ENCODE measurements at regions not wholly inside any gene's neighbourhood (a gene's known extent, or its start where the extent isn't known, plus 50 kb on each side); places are given as distances from the start of the nearest gene placed in this dataset.

DNA sequence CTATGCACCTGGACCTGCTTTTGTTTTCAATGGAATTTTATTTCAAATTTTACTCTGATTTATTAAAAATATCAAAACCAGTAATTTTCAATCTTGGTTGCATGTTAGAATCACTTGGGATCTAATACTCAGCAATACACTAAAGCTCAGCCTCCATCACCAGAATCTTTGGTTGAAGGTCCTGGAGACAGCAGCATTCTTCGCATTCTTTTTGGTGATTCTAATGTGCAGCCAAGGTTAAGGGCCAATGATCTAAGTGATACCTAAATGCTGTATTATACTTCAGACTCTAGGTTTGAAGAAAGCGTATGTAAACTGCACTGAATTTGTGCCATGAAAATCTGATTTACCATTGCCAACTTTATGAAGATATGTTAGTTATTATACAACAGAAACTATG lies 493.1 kb downstream of the XIRP2 start:
- TF ChIP-seq POLR2A (IDR thresholded peaks at IDR 0.05), result no peak
- TF ChIP-seq, protein P1, sequence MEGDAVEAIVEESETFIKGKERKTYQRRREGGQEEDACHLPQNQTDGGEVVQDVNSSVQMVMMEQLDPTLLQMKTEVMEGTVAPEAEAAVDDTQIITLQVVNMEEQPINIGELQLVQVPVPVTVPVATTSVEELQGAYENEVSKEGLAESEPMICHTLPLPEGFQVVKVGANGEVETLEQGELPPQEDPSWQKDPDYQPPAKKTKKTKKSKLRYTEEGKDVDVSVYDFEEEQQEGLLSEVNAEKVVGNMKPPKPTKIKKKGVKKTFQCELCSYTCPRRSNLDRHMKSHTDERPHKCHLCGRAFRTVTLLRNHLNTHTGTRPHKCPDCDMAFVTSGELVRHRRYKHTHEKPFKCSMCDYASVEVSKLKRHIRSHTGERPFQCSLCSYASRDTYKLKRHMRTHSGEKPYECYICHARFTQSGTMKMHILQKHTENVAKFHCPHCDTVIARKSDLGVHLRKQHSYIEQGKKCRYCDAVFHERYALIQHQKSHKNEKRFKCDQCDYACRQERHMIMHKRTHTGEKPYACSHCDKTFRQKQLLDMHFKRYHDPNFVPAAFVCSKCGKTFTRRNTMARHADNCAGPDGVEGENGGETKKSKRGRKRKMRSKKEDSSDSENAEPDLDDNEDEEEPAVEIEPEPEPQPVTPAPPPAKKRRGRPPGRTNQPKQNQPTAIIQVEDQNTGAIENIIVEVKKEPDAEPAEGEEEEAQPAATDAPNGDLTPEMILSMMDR (IDR thresholded peaks at IDR 0.05), result no peak
- intact Hi-C loops (cut with DNase I; ENCODE audit: low total_unique reads), result no loop called here
- 84 to 85% methylated on average over 2 of the region's 2 CpGs for WGBS, 2 donors

GRCh38 chr2:167380555-167380954 lies 492.3 kb downstream of the XIRP2 start:
- WGBS, 2 donors, result 64 to 67% methylated on average over 4 of the region's 4 CpGs

More for the DNA sequence above, 493.1 kb downstream of the XIRP2 start:
- no peak for DNase-seq (ENCODE audit: low spot score in 2 of 2)
- no peak overlapping the region for H3K4me3 ChIP-seq (ENCODE audit: low read depth, poor library complexity, severe bottlenecking)

GRCh38 chr2:167380094-167380493 lies 491.8 kb downstream of the XIRP2 start:
- H3K4me3 ChIP-seq (ENCODE audit: low read depth, poor library complexity, severe bottlenecking), result no peak overlapping the region
- WGBS, 2 donors, result 64 to 83% methylated on average over 1 to 2 of the region's 2 CpGs
- no peak for TF ChIP-seq POLR2A (IDR thresholded peaks at IDR 0.05)
- TF ChIP-seq, protein P1 (IDR thresholded peaks at IDR 0.05), result no peak
- intact Hi-C loops (cut with DNase I; ENCODE audit: low total_unique reads), result no loop called here
- no peak for DNase-seq (ENCODE audit: low spot score in 2 of 2)

More at GRCh38 chr2:167380555-167380954, 492.3 kb downstream of the XIRP2 start:
- intact Hi-C loops (cut with DNase I; ENCODE audit: low total_unique reads), result no loop called here
- H3K4me3 ChIP-seq (ENCODE audit: low read depth, poor library complexity, severe bottlenecking), result no peak overlapping the region
- TF ChIP-seq POLR2A (IDR thresholded peaks at IDR 0.05), result no peak
- TF ChIP-seq, protein P1 (IDR thresholded peaks at IDR 0.05), result no peak
- DNase-seq (ENCODE audit: low spot score in 2 of 2), result no peak

- H3K4me3 ChIP-seq (ENCODE audit: low read depth, poor library complexity, severe bottlenecking), result no peak overlapping the region
- intact Hi-C loops (cut with DNase I; ENCODE audit: low total_unique reads), result no loop called here
- DNase-seq (ENCODE audit: low spot score in 2 of 2), result no peak
- WGBS, 2 donors, result 60 to 65% methylated on average over 1 of the region's 1 CpG
- no peak for TF ChIP-seq POLR2A (IDR thresholded peaks at IDR 0.05)
- TF ChIP-seq, protein P1 (IDR thresholded peaks at IDR 0.05), result no peak
Observed at GRCh38 chr2:167369083-167369482, 480.8 kb downstream of the XIRP2 start.

DNA sequence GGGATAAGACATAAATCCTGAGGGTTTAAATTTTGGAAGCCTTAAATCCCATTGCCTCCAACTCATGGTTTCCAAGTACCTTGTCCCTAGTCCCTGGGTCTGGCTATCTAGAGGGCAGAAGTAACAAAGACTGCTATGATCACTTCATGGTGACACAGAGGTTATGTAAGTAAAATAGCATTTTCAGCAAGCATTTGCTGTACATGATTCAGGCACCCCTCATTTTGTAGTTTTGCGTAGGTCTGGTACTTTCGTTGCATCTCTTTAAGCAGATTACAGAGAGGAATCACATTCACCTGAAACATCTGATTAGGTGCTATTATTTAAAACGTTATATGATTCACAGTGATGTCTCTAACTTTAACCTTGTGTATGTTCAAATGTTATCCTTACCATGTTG lies 480.1 kb downstream of the XIRP2 start:
- TF ChIP-seq, protein P1 (IDR thresholded peaks at IDR 0.05), result no peak
- no peak for TF ChIP-seq POLR2A (IDR thresholded peaks at IDR 0.05)
- WGBS, 2 donors, result 88 to 92% methylated on average over 3 of the region's 3 CpGs
- no peak for DNase-seq (ENCODE audit: low spot score in 2 of 2)
- H3K4me3 ChIP-seq (ENCODE audit: low read depth, poor library complexity, severe bottlenecking), result no peak overlapping the region
- intact Hi-C loops (cut with DNase I; ENCODE audit: low total_unique reads), result no loop called here

DNA sequence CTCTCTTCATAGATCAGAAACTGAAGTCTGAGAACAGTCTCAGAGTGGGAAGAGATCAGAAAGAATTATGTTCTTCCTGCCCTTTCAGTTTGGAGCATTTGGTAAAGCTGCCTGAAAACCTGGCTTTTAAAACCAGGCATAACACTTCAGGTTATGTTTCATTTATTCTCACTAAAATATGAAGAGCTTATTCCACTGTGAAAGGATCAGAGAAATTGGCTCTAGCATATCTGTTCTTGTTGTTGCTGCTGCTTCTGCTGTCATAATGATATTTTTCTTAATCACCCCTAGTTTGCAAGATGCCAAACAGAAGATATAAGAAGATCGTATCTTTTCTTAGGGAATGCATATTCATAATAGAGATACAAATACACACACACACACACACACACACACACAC lies 476.9 kb downstream of the XIRP2 start:
- 79 to 91% methylated on average over 1 of the region's 1 CpG for WGBS, 2 donors
- no peak for TF ChIP-seq POLR2A (IDR thresholded peaks at IDR 0.05)
- no peak overlapping the region for H3K4me3 ChIP-seq (ENCODE audit: low read depth, poor library complexity, severe bottlenecking)
- no peak for DNase-seq (ENCODE audit: low spot score in 2 of 2)
- intact Hi-C loops (cut with DNase I; ENCODE audit: low total_unique reads), result no loop called here

All from lower leg skin (tissue), 4 donors.